ENCODE measurements at regions not wholly inside any gene's neighbourhood (a gene's known extent, or its start where the extent isn't known, plus 50 kb on each side); places are given as distances from the start of the nearest gene placed in this dataset.

DNA sequence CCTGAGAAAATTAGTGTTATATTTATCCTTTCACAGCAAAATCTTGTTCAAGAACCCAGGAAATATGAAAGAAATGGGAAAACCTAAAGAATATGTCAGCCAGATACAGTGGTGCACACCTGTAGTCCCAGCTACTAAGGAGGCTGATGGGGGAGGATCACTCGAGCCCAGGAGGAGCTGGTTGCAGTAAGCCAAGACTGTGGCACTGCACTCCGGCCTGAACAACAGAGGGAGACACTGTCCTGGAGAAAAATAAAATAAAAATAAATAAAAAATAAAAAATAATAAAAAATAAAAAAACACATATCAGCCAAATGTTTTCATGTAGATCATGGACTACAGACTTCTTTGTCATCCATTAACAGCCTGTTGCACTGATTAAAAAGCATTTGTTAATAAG lies 244.8 kb upstream of the KLHL1 start:
- Histone ChIP-seq H3K9me3 (ENCODE audit: control insufficient read depth, low read depth, low read length) (no peaks in the 10 kb centered on the region), H3T11ph (ENCODE audit: low read length) (no peak overlapping the region), H2BK5ac (ENCODE audit: insufficient read length, low read length) (no peak overlapping the region), H3K23ac (ENCODE audit: insufficient read length, low read depth, low read length) (no peak overlapping the region), H2BK15ac (ENCODE audit: low read depth, low read length) (no peak overlapping the region), H3K79me1 (ENCODE audit: insufficient read depth, low read depth, low read length, poor library complexity, severe bottlenecking) (no peaks in the 10 kb centered on the region), H4K91ac (ENCODE audit: insufficient read length, low read depth, low read length) (no peak overlapping the region), H3K56ac (ENCODE audit: insufficient read length, low read depth, low read length) (no peak overlapping the region), H3K27me3 (ENCODE audit: insufficient read depth, low read length) (no peaks in the 10 kb centered on the region), H4K8ac (replicated peaks; ENCODE audit: insufficient read length, low read depth, low read length) (no peak overlapping the region), H3K23me2 (ENCODE audit: insufficient read length, low read depth, low read length, poor library complexity, severe bottlenecking) (no peaks in the 10 kb centered on the region), H4K5ac (ENCODE audit: insufficient read length, low read depth, low read length) (no peak overlapping the region), H3K79me2 (ENCODE audit: insufficient read depth, low read length) (no peaks in the 10 kb centered on the region), H3K9ac (ENCODE audit: extremely low read depth, insufficient read length, low read length) (no peak overlapping the region), H2BK20ac (ENCODE audit: low read depth, low read length, poor library complexity, severe bottlenecking) (no peak overlapping the region), H2AK5ac (ENCODE audit: insufficient read length, low read length) (no peak overlapping the region), H2BK120ac (ENCODE audit: low read depth, low read length, poor library complexity, severe bottlenecking) (no peak overlapping the region), H3K4ac (ENCODE audit: low read depth, low read length) (no peak overlapping the region), H3K18ac (ENCODE audit: insufficient read length, low read depth, low read length) (no peak overlapping the region), H3K27ac (ENCODE audit: insufficient read length, low read depth, low read length) (no peak overlapping the region), H3K4me2 (ENCODE audit: insufficient read depth, insufficient read length, low read length) (no peak overlapping the region), H4K20me1 (ENCODE audit: control insufficient read depth, insufficient read depth, insufficient read length) (no peaks in the 10 kb centered on the region), H3K4me1 (ENCODE audit: insufficient read depth, low read length) (no peaks in the 10 kb centered on the region), H3K14ac (ENCODE audit: insufficient read depth, low read length) (no peak overlapping the region), H2BK12ac (ENCODE audit: insufficient read length, low read depth, low read length) (no peak overlapping the region), H2AFZ (ENCODE audit: low read length) (no peak overlapping the region)
- no peaks in the 10 kb centered on the region for H3K4me1 Mint-ChIP-seq
- peak; percentile 52 for TF ChIP-seq CTCF (conservative IDR thresholded peaks at IDR 0.05)
- H3K27ac Mint-ChIP-seq, result peak overlapping the region in 1 of 3 experiments; percentile 37; a peak in 1 of 7 replicates
- no peak overlapping the region for H3K4me3 Mint-ChIP-seq
- no CpG with 5 or more reads among the region's 2 CpGs for WGBS (ENCODE audit: extremely low coverage, insufficient read length, low lambda C conversion rate)
- H3K36me3 Mint-ChIP-seq (ENCODE audit: insufficient read depth in 1 of 3, low read depth in 3 of 3), result no peaks in the 10 kb centered on the region
- peak; percentile 33 for DNase-seq
- no peaks in the 10 kb centered on the region for H3K9me3 Mint-ChIP-seq
- H3K27me3 Mint-ChIP-seq (ENCODE audit: low read depth), result no peaks in the 10 kb centered on the region
